Sigmoid colon (tissue), 3 donors: ENCODE measurements at regions not wholly inside any gene's neighbourhood (a gene's known extent, or its start where the extent isn't known, plus 50 kb on each side); places are given as distances from the start of the nearest gene placed in this dataset.

Source experiments
- POLR2A ChIP-seq, 2 donors: fragments of 450-650 bp; IDR thresholded peaks; one replicate each; pipeline ENCODE4 v1.6.1; 2016; ENCODE audit warnings: antibody characterized with exemption in 2 of 2, mild to moderate bottlenecking in 2 of 2, moderate library complexity in 2 of 2
- TF ChIP-seq, protein P1 (sequence below), 4 experiments: fragments of 450-650 bp in 3 of 4; fragments of 200-600 bp in 1 of 4; IDR thresholded peaks; one replicate each; pipeline ENCODE4 v1.5.1; 2016 to 2019; ENCODE audit warnings: antibody characterized with exemption in 4 of 4, mild to moderate bottlenecking in 3 of 4, moderate library complexity in 2 of 4

DNA sequence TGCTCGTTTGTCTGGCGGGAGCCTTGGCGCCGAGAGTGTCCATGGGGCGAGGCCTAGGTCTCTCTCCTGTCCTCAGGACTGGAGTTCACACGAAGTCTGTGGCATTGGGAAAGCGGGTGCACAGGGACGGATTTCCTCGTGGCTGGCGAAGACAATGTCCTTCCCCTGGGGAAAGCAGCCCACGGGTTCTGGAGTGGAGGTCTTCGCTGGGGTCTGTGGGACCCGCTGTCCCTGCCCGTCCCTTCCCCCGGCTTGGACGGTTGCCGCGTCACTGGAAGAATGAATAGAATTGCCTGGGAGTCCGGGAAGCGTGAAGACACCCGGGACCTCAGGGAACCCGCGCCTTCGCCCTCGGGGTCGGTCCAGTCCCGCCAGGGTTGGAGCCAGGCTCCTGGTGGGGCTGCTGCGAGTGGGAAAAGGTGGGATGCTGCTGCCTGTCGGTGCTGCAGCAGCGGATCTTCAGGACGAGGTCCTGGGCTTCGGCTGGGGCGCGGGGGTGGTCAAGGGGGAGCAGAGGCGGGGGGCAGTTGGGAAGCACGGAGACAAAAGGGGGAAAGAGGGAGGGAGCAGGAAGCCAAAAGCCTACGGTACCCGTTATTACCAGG, 441.8 kb upstream of the DEFB115 start:
- TF ChIP-seq, protein P1, sequence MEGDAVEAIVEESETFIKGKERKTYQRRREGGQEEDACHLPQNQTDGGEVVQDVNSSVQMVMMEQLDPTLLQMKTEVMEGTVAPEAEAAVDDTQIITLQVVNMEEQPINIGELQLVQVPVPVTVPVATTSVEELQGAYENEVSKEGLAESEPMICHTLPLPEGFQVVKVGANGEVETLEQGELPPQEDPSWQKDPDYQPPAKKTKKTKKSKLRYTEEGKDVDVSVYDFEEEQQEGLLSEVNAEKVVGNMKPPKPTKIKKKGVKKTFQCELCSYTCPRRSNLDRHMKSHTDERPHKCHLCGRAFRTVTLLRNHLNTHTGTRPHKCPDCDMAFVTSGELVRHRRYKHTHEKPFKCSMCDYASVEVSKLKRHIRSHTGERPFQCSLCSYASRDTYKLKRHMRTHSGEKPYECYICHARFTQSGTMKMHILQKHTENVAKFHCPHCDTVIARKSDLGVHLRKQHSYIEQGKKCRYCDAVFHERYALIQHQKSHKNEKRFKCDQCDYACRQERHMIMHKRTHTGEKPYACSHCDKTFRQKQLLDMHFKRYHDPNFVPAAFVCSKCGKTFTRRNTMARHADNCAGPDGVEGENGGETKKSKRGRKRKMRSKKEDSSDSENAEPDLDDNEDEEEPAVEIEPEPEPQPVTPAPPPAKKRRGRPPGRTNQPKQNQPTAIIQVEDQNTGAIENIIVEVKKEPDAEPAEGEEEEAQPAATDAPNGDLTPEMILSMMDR (IDR thresholded peaks at IDR 0.05): no peak
- no peak for TF ChIP-seq POLR2A (IDR thresholded peaks at IDR 0.05)
